ENCODE measurements at regions not wholly inside any gene's neighbourhood (a gene's known extent, or its start where the extent isn't known, plus 50 kb on each side); places are given as distances from the start of the nearest gene placed in this dataset.

- DNase-seq (ENCODE audit: low spot score) (no peak), ATAC-seq (ENCODE audit: low FRiP score) (no peak)
- TF ChIP-seq CTCF (IDR thresholded peaks at IDR 0.05): no peak
These were observed 178.6 kb downstream of the BACH1 start for GRCh38 chr21:29477347-29477746.

- TF ChIP-seq CTCF (IDR thresholded peaks at IDR 0.05): no peak
- ATAC-seq (ENCODE audit: low FRiP score): no peak
These were observed 179.2 kb downstream of the BACH1 start for GRCh38 chr21:29477941-29478340.

GRCh38 chr21:29481081-29481480, 182.4 kb downstream of the BACH1 start:
- DNase-seq (ENCODE audit: low spot score) (no peak), ATAC-seq (ENCODE audit: low FRiP score) (no peak)
- no peak for TF ChIP-seq CTCF (IDR thresholded peaks at IDR 0.05)

More at GRCh38 chr21:29477941-29478340, 179.2 kb downstream of the BACH1 start:
- no peak for DNase-seq (ENCODE audit: low spot score)

- ATAC-seq (ENCODE audit: low FRiP score) (no peak), DNase-seq (ENCODE audit: low spot score) (no peak)
- no peak for TF ChIP-seq CTCF (IDR thresholded peaks at IDR 0.05)
These were observed 182.9 kb downstream of the BACH1 start for GRCh38 chr21:29481641-29482040.

DNA sequence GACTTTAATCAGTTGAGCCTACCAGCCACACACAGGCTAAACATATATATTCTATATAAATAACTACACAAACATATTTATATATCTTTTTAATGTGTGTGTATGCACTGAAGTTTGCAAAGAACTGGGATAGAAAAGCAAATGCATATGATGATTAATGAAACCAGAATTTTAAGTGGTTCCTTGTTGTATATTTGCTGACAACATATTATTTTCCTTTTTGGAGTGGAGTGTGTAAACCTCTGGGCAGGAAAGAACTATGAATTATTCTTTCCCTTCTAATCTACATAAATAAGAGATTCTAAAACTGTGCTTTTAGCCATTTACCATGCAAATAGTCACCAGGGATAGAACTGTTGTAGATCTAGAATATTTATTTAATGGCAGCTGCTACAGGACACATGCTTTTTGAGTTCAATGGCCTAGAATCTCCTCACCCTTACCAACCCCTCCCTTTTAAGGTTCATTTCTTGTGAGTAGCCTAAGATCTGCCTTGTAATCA, 187.6 kb downstream of the BACH1 start:
- DNase-seq (ENCODE audit: low spot score) (no peak), ATAC-seq (ENCODE audit: low FRiP score) (no peak)
- TF ChIP-seq CTCF (IDR thresholded peaks at IDR 0.05): no peak
